HCT116 (cell line): ENCODE measurements at regions not wholly inside any gene's neighbourhood (a gene's known extent, or its start where the extent isn't known, plus 50 kb on each side); places are given as distances from the start of the nearest gene placed in this dataset.

Experiments used
- ATAC-seq: fragments of 200-7000 bp; cut with Tn5 transposase; 2 replicates; pipeline ENCODE4 v1.9.1; 2020; ENCODE audit warnings: mild to moderate bottlenecking, moderate library complexity
- BruUV-seq: library from RNA; stranded (reverse); fragments of 400-500 nt; replicated peaks from 2 replicates; lab custom pipeline; 2021; lab: Mats Ljungman, UMichigan
- CTCF ChIA-PET: fragments of 300-600 bp; sonication (Branson Sonifier 250); formaldehyde crosslinking; loops from one replicate; lab custom pipeline; 2021; ENCODE audit warnings: antibody characterized with exemption; lab: Charles Lee
- POLR2A ChIA-PET: fragments of 300-600, 350-600 bp; sonication (Branson Sonifier 250); formaldehyde crosslinking; loops from one replicate; lab custom pipeline; 2021; ENCODE audit warnings: antibody characterized with exemption; lab: Charles Lee
- RAD21 ChIA-PET, 2 experiments: fragments of 300-600 bp; sonication (Branson Sonifier 250); formaldehyde crosslinking; loops; one replicate each; lab custom pipeline; 2023; ENCODE audit warnings: low total read pairs in 2 of 2; ENCODE audit not compliant: uncharacterized antibody in 2 of 2, unreplicated experiment in 2 of 2, low non-redundant PET in 1 of 2; lab: Charles Lee
- DNase-seq: peaks from one replicate; pipeline ENCODE4 v3.0.0-alpha.2; 2010; ENCODE audit warnings: low read depth, low spot score
- H2AFZ ChIP-seq: fragments of 200-600 bp; shearing (Covaris generic), sonication (generic); 2 replicates; pipeline ENCODE4 v1.6.1; 2017; ENCODE audit warnings: low read depth, mixed run types, mixed read lengths, antibody characterized with exemption, low read length; ENCODE audit not compliant: poor library complexity, severe bottlenecking
- H3K27ac ChIP-seq: 2 replicates; pipeline ENCODE4 v1.5.1; 2012; ENCODE audit warnings: low read depth, low read length
- H3K27me3 ChIP-seq: fragments of 200-600 bp; sonication (generic); 2 replicates; pipeline ENCODE4 v1.6.1; 2016; ENCODE audit warnings: mixed run types, low read length, mixed read lengths; ENCODE audit not compliant: insufficient read depth
- H3K36me3 ChIP-seq, 2 experiments: fragments of 200-500 bp in 1 of 2; fragments of 200-600 bp in 1 of 2; sonication (Bioruptor generic) in 1 of 2; sonication (generic) in 1 of 2; 2 replicates each; pipeline versions ENCODE4 v1.5.1 to v1.6.1; 2014 to 2016; ENCODE audit warnings: low read length in 2 of 2, inconsistent platforms in 1 of 2, mixed read lengths in 1 of 2, mixed run types in 1 of 2; ENCODE audit not compliant: insufficient read depth in 2 of 2, control insufficient read depth in 1 of 2
- H3K4me1 ChIP-seq, 2 experiments: fragments of 200-600 bp in 1 of 2; sonication (generic) in 1 of 2; 2 replicates each; pipeline versions ENCODE4 v1.5.1 to v1.6.1; 2012 to 2017; ENCODE audit warnings: low read length in 2 of 2, inconsistent platforms in 1 of 2, mild to moderate bottlenecking in 1 of 2, mixed read lengths in 1 of 2, mixed run types in 1 of 2, moderate library complexity in 1 of 2; ENCODE audit not compliant: insufficient read depth in 2 of 2, control insufficient read depth in 1 of 2
- H3K4me2 ChIP-seq: fragments of 200-600 bp; sonication (generic); 2 replicates; pipeline ENCODE4 v1.6.1; 2017; ENCODE audit warnings: mixed run types, low read length, mixed read lengths
- H3K4me3 ChIP-seq, 2 experiments: fragments of 200-600 bp in 1 of 2; sonication (generic) in 1 of 2; replicated peaks in 1 of 2; 2 replicates each; pipeline ENCODE4 v1.5.1; 2011 to 2016; ENCODE audit warnings: low read length in 2 of 2, control low read depth in 1 of 2, low read depth in 1 of 2, mild to moderate bottlenecking in 1 of 2, mixed read lengths in 1 of 2, mixed run types in 1 of 2
- H3K79me2 ChIP-seq: fragments of 200-600 bp; sonication (generic); 2 replicates; pipeline ENCODE4 v1.6.1; 2017; ENCODE audit warnings: mild to moderate bottlenecking, mixed run types, low read length, moderate library complexity, mixed read lengths; ENCODE audit not compliant: insufficient read depth
- H3K9ac ChIP-seq: fragments of 200-600 bp; sonication (generic); 2 replicates; pipeline ENCODE4 v1.6.1; 2016; ENCODE audit warnings: low read length, mixed read lengths
- H3K9me2 ChIP-seq: fragments of 200-600 bp; sonication (generic), shearing (Covaris generic); 2 replicates; pipeline ENCODE4 v1.6.1; 2017; ENCODE audit warnings: mixed run types, mild to moderate bottlenecking, moderate library complexity; ENCODE audit not compliant: insufficient read depth
- H3K9me3 ChIP-seq, 2 experiments: fragments of 200-500 bp in 1 of 2; fragments of 200-600 bp in 1 of 2; sonication (Bioruptor generic) in 1 of 2; sonication (generic) in 1 of 2; 2 replicates each; pipeline ENCODE4 v1.6.1; 2014 to 2017; ENCODE audit warnings: low read length in 2 of 2, mixed read lengths in 2 of 2, inconsistent platforms in 1 of 2, low read depth in 1 of 2, mild to moderate bottlenecking in 1 of 2, mixed run types in 1 of 2, moderate library complexity in 1 of 2; ENCODE audit not compliant: control insufficient read depth in 1 of 2, insufficient read depth in 1 of 2
- H4K20me1 ChIP-seq: fragments of 200-600 bp; sonication (generic), shearing (Covaris generic); 2 replicates; pipeline ENCODE4 v1.6.1; 2017; ENCODE audit warnings: mixed run types, mild to moderate bottlenecking, moderate library complexity; ENCODE audit not compliant: insufficient read depth
- ATF3 ChIP-seq: IDR thresholded peaks from 2 replicates; pipeline ENCODE4 v1.6.1; 2012
- CBX3 ChIP-seq: IDR thresholded peaks from 2 replicates; pipeline ENCODE4 v1.6.1; 2012; ENCODE audit warnings: low read depth
- EGR1 ChIP-seq: IDR thresholded peaks from 2 replicates; pipeline ENCODE4 v1.6.1; 2012; ENCODE audit warnings: low read depth
- EZH2 ChIP-seq: fragments of 200-600 bp; sonication (generic); IDR thresholded peaks from 2 replicates; pipeline ENCODE4 v1.6.1; 2017; ENCODE audit warnings: antibody characterized with exemption, mixed run types
- EZH2phosphoT487 ChIP-seq: fragments of 200-600 bp; IDR thresholded peaks from 2 replicates; pipeline ENCODE4 v1.6.1; 2018; ENCODE audit warnings: antibody characterized with exemption, borderline replicate concordance
- FOSL1 ChIP-seq: IDR thresholded peaks from 2 replicates; pipeline ENCODE4 v1.6.1; 2012; ENCODE audit warnings: low read depth
- JUND ChIP-seq: IDR thresholded peaks from 2 replicates; pipeline ENCODE4 v1.6.1; 2012
- POLR2AphosphoS5 ChIP-seq: IDR thresholded peaks from 2 replicates; pipeline ENCODE4 v1.6.1; 2011; ENCODE audit warnings: mild to moderate bottlenecking, low read depth, low read length, moderate library complexity
- TCF7L2 ChIP-seq: IDR thresholded peaks from 2 replicates; pipeline ENCODE4 v1.7.0; 2011; ENCODE audit warnings: borderline replicate concordance, inconsistent platforms; ENCODE audit not compliant: insufficient read depth, insufficient read length; ENCODE audit errors: extremely low read depth
- YY1 ChIP-seq: IDR thresholded peaks from 2 replicates; pipeline ENCODE4 v1.6.1; 2011; ENCODE audit warnings: low read length, low read depth, moderate library complexity, mild to moderate bottlenecking; ENCODE audit not compliant: insufficient replicate concordance; ENCODE audit errors: extremely low read depth
- ZBTB33 ChIP-seq: IDR thresholded peaks from 2 replicates; pipeline ENCODE4 v1.6.1; 2011; ENCODE audit warnings: mild to moderate bottlenecking, low read length, moderate library complexity; ENCODE audit not compliant: insufficient replicate concordance; ENCODE audit errors: extremely low read depth
- ZNF274 ChIP-seq: fragments of 200-500 bp; sonication (Bioruptor generic); IDR thresholded peaks from 2 replicates; pipeline ENCODE4 v1.6.1; 2014; ENCODE audit warnings: mild to moderate bottlenecking, low read depth, low read length, inconsistent platforms
- intact Hi-C: fragments of 100-400 bp; cut with micrococcal nuclease; formaldehyde crosslinking; loops from 2 replicates; pipeline ENCODE4 v1.10.0; 2022

GRCh38 chr21:32132881-32133280 lies 146.0 kb downstream of the MIS18A start (continued):
- no peak for TF ChIP-seq JUND
- no peak for TF ChIP-seq TCF7L2

- intact Hi-C loops, result no loop called here
- H3K4me3 ChIP-seq, result no peak overlapping the region
- H3K4me1 ChIP-seq, result peaks cover 0 to 7% of the 10 kb centered on the region in 2 experiments; a peak in 2 of 4 replicates
- ATAC-seq (no peak), DNase-seq (no peak)
- no peak overlapping the region for H2AFZ ChIP-seq
- no peaks in the 10 kb centered on the region for H3K9me2 ChIP-seq
- H3K9ac ChIP-seq, result no peak overlapping the region
- BruUV-seq, result no TSS peak
- no peaks in the 10 kb centered on the region for H3K36me3 ChIP-seq
- CTCF ChIA-PET, result no interaction called here
- TF ChIP-seq ZNF274 (no peak), ATF3 (no peak), JUND (no peak)
- peaks cover 8% of the 10 kb centered on the region; the same call in 1 of the 2 replicates for H3K27me3 ChIP-seq
- H3K27ac ChIP-seq, result no peak overlapping the region
- H3K79me2 ChIP-seq, result no peaks in the 10 kb centered on the region
- no peaks in the 10 kb centered on the region for H3K9me3 ChIP-seq
- no peaks in the 10 kb centered on the region for H4K20me1 ChIP-seq
- RAD21 ChIA-PET, result no interaction called here
- POLR2A ChIA-PET, result no interaction called here
- H3K4me2 ChIP-seq, result no peak overlapping the region
Measured at GRCh38 chr21:32132409-32132808, 146.4 kb downstream of the MIS18A start.

- H3K79me2 ChIP-seq, result no peaks in the 10 kb centered on the region
- no peak overlapping the region for H2AFZ ChIP-seq
- no peak overlapping the region for H3K9ac ChIP-seq
- H3K4me3 ChIP-seq, result no peak overlapping the region
- no peak overlapping the region for H3K4me2 ChIP-seq
- no peak for DNase-seq
- no peaks in the 10 kb centered on the region for H3K36me3 ChIP-seq
- no peaks in the 10 kb centered on the region for H4K20me1 ChIP-seq
- H3K9me3 ChIP-seq, result no peaks in the 10 kb centered on the region
- intact Hi-C loops, result no loop called here
- BruUV-seq, result no TSS peak
- TF ChIP-seq JUND (no peak), FOSL1 (no peak), EZH2phosphoT487 (no peak), YY1 (no peak), EZH2 (no peak), CBX3 (no peak), ZBTB33 (no peak), EGR1 (no peak), POLR2AphosphoS5 (no peak)
- TF ChIP-seq, all 23 proteins: peak for 0
- POLR2A ChIA-PET, result no interaction called here
- Histone ChIP-seq H3K9me2 (no peaks in the 10 kb centered on the region), H3K4me1 (peaks cover 0 to 7% of the 10 kb centered on the region in 2 experiments; a peak in 2 of 4 replicates), H3K27ac (no peak overlapping the region), H3K27me3 (peaks cover 8% of the 10 kb centered on the region; the same call in 1 of the 2 replicates)
- RAD21 ChIA-PET, result no interaction called here
- no peak for ATAC-seq
- CTCF ChIA-PET, result no interaction called here
Measured at GRCh38 chr21:32131960-32132359, 146.9 kb downstream of the MIS18A start.
